ENCODE measurements at regions not wholly inside any gene's neighbourhood (a gene's known extent, or its start where the extent isn't known, plus 50 kb on each side); places are given as distances from the start of the nearest gene placed in this dataset.

DNA sequence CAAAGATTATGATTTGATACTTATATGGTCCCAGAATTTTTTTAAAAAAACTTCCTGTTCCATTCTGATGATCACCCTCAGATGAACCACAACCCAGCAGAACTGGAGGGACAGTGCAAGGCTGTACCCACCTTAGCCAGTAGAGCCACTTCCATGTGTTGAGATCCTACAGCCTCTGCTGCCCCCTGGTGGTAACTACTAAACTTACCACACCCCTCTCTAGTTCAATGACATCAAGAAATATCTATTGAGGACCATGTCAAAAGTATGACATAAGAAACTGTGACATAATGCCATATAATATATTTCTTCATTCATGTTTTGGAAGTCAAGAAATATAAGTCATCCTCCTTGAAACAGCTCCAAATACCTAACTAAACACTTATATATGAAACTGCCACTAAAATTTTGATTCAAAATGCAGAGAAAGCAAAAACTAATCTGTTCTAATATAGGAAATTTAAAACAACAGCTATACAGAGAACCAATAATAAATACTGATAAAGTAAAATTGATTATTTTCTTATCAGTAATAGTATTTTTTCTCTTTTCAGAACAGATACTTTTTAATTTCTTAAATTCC, 412.6 kb downstream of the KCTD12 start:
- Histone ChIP-seq H4K20me1 (ENCODE audit: insufficient read depth) (no peaks in the 10 kb centered on the region), H3K27ac (ENCODE audit: low read depth in 2 of 2, low read length in 1 of 2) (no peak overlapping the region), H3K9ac (no peak overlapping the region), H3K79me2 (ENCODE audit: insufficient read depth) (no peaks in the 10 kb centered on the region), H3K27me3 (ENCODE audit: insufficient read depth) (peaks cover 10% of the 10 kb centered on the region; the same call in 1 of the 2 replicates), H3K36me3 (replicated peaks in 1 of 2; ENCODE audit: control insufficient read depth in 1 of 2, insufficient read depth in 2 of 2, low read length in 1 of 2) (no peaks in the 10 kb centered on the region), H3F3A (replicated peaks; ENCODE audit: insufficient read depth) (no peaks in the 10 kb centered on the region), H3K4me1 (ENCODE audit: control insufficient read depth in 1 of 2, insufficient read depth in 2 of 2, low read depth in 1 of 2, low read length in 1 of 2) (no peaks in the 10 kb centered on the region), H3K4me3 (ENCODE audit: low read depth in 2 of 2, low read length in 1 of 2) (no peak overlapping the region; a peak in 1 of 4 replicates), H3K9me2 (no peaks in the 10 kb centered on the region), H3K9me3 (no peaks in the 10 kb centered on the region), H2AFZ (ENCODE audit: low read depth) (no peak overlapping the region), H3K4me2 (no peak overlapping the region)
- TF ChIP-seq SMC3 (IDR thresholded peaks at IDR 0.05; ENCODE audit: low read depth, low read length): peak; percentile 79
- TF ChIP-seq GABPA (IDR thresholded peaks at IDR 0.05; ENCODE audit: low read depth): no peak
- TF ChIP-seq MEF2A (IDR thresholded peaks at IDR 0.05; ENCODE audit: borderline replicate concordance, low read depth): no peak
- TF ChIP-seq, protein P1, sequence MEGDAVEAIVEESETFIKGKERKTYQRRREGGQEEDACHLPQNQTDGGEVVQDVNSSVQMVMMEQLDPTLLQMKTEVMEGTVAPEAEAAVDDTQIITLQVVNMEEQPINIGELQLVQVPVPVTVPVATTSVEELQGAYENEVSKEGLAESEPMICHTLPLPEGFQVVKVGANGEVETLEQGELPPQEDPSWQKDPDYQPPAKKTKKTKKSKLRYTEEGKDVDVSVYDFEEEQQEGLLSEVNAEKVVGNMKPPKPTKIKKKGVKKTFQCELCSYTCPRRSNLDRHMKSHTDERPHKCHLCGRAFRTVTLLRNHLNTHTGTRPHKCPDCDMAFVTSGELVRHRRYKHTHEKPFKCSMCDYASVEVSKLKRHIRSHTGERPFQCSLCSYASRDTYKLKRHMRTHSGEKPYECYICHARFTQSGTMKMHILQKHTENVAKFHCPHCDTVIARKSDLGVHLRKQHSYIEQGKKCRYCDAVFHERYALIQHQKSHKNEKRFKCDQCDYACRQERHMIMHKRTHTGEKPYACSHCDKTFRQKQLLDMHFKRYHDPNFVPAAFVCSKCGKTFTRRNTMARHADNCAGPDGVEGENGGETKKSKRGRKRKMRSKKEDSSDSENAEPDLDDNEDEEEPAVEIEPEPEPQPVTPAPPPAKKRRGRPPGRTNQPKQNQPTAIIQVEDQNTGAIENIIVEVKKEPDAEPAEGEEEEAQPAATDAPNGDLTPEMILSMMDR (IDR thresholded peaks at IDR 0.05): peak; percentile 87
- no peak for TF ChIP-seq ELF1 (IDR thresholded peaks at IDR 0.05)
- TF ChIP-seq RAD21 (IDR thresholded peaks at IDR 0.05; ENCODE audit: low read length): peak; percentile 89
- TF ChIP-seq, protein P2, sequence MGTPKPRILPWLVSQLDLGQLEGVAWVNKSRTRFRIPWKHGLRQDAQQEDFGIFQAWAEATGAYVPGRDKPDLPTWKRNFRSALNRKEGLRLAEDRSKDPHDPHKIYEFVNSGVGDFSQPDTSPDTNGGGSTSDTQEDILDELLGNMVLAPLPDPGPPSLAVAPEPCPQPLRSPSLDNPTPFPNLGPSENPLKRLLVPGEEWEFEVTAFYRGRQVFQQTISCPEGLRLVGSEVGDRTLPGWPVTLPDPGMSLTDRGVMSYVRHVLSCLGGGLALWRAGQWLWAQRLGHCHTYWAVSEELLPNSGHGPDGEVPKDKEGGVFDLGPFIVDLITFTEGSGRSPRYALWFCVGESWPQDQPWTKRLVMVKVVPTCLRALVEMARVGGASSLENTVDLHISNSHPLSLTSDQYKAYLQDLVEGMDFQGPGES (IDR thresholded peaks at IDR 0.05; ENCODE audit: low read depth, low read length): no peak
- ChIA-PET CTCF (interaction anchor here (0.6 to 3.3 kb wide), 22 partner anchors 12 to 904 kb away, joined by 3 to 21 read pairs (median 4); no protein-coding TSS in a partner anchor), POLR2A (no interaction called here)
- DNase-seq: peak; percentile 53

DNA sequence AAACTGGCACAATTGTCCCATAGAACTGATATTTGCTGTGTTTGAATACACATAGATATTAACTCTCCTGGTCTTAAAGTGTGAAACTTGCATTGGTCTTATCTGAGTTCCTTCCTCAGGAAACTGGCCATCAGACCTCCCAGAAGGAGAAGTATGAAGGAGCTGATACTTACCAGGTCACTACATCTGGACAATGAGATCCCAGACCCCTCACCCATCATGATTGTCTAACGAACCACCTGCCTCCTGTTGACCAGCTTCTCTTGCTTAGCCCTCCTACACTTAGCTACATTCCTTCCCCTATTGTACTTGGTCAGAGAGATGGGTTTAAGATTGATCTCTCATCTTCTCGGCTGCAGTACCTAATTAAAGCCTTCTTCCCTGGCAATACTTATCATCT, 413.3 kb downstream of the KCTD12 start:
- Histone ChIP-seq H3K9me3 (no peaks in the 10 kb centered on the region), H3K27me3 (ENCODE audit: insufficient read depth) (peaks cover 4% of the 10 kb centered on the region; the same call in 1 of the 2 replicates), H4K20me1 (ENCODE audit: insufficient read depth) (no peaks in the 10 kb centered on the region), H3K9ac (no peak overlapping the region), H3K36me3 (replicated peaks in 1 of 2; ENCODE audit: control insufficient read depth in 1 of 2, insufficient read depth in 2 of 2, low read length in 1 of 2) (no peaks in the 10 kb centered on the region), H3K4me3 (ENCODE audit: low read depth in 2 of 2, low read length in 1 of 2) (no peak overlapping the region), H3K27ac (ENCODE audit: low read depth in 2 of 2, low read length in 1 of 2) (no peak overlapping the region), H2AFZ (ENCODE audit: low read depth) (no peak overlapping the region), H3F3A (replicated peaks; ENCODE audit: insufficient read depth) (no peaks in the 10 kb centered on the region), H3K4me2 (no peak overlapping the region), H3K9me2 (no peaks in the 10 kb centered on the region), H3K4me1 (ENCODE audit: control insufficient read depth in 1 of 2, insufficient read depth in 2 of 2, low read depth in 1 of 2, low read length in 1 of 2) (no peaks in the 10 kb centered on the region), H3K79me2 (ENCODE audit: insufficient read depth) (no peaks in the 10 kb centered on the region)
- DNase-seq: no peak
- ChIA-PET CTCF (interaction anchor here (1.0 to 3.3 kb wide), 6 partner anchors 564 to 785 kb away, joined by 3 to 20 read pairs (median 6); no protein-coding TSS in a partner anchor), POLR2A (no interaction called here)
- WGBS (ENCODE audit: low lambda C conversion rate): 46% methylated on average over 2 of the region's 2 CpGs
- TF ChIP-seq, protein P3, sequence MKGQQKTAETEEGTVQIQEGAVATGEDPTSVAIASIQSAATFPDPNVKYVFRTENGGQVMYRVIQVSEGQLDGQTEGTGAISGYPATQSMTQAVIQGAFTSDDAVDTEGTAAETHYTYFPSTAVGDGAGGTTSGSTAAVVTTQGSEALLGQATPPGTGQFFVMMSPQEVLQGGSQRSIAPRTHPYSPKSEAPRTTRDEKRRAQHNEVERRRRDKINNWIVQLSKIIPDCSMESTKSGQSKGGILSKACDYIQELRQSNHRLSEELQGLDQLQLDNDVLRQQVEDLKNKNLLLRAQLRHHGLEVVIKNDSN (IDR thresholded peaks at IDR 0.05; ENCODE audit: borderline replicate concordance, low read depth): no peak
- TF ChIP-seq CHD2 (IDR thresholded peaks at IDR 0.05; ENCODE audit: low read length, partially characterized antibody) (no peak), EP300 (IDR thresholded peaks at IDR 0.05; ENCODE audit: borderline replicate concordance in 1 of 2, low read depth in 1 of 2, low read length in 1 of 2) (no peak), TEAD4 (IDR thresholded peaks at IDR 0.05; ENCODE audit: borderline replicate concordance, insufficient read depth) (no peak), RFX5 (IDR thresholded peaks at IDR 0.05; ENCODE audit: low read length) (no peak), NRF1 (IDR thresholded peaks at IDR 0.05; ENCODE audit: low read depth, low read length) (no peak), GABPA (IDR thresholded peaks at IDR 0.05; ENCODE audit: low read depth) (no peak), MXI1 (IDR thresholded peaks at IDR 0.05; ENCODE audit: low read depth, low read length) (no peak), SIN3A (IDR thresholded peaks at IDR 0.05; ENCODE audit: borderline replicate concordance, low read depth, low read length) (no peak), TCF12 (IDR thresholded peaks at IDR 0.05) (no peak)
- TF ChIP-seq, protein P4, sequence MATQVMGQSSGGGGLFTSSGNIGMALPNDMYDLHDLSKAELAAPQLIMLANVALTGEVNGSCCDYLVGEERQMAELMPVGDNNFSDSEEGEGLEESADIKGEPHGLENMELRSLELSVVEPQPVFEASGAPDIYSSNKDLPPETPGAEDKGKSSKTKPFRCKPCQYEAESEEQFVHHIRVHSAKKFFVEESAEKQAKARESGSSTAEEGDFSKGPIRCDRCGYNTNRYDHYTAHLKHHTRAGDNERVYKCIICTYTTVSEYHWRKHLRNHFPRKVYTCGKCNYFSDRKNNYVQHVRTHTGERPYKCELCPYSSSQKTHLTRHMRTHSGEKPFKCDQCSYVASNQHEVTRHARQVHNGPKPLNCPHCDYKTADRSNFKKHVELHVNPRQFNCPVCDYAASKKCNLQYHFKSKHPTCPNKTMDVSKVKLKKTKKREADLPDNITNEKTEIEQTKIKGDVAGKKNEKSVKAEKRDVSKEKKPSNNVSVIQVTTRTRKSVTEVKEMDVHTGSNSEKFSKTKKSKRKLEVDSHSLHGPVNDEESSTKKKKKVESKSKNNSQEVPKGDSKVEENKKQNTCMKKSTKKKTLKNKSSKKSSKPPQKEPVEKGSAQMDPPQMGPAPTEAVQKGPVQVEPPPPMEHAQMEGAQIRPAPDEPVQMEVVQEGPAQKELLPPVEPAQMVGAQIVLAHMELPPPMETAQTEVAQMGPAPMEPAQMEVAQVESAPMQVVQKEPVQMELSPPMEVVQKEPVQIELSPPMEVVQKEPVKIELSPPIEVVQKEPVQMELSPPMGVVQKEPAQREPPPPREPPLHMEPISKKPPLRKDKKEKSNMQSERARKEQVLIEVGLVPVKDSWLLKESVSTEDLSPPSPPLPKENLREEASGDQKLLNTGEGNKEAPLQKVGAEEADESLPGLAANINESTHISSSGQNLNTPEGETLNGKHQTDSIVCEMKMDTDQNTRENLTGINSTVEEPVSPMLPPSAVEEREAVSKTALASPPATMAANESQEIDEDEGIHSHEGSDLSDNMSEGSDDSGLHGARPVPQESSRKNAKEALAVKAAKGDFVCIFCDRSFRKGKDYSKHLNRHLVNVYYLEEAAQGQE (IDR thresholded peaks at IDR 0.05; ENCODE audit: low read depth, low read length): no peak
- TF ChIP-seq, protein P5, sequence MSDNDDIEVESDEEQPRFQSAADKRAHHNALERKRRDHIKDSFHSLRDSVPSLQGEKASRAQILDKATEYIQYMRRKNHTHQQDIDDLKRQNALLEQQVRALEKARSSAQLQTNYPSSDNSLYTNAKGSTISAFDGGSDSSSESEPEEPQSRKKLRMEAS (IDR thresholded peaks at IDR 0.05; ENCODE audit: low read depth): no peak
- TF ChIP-seq, protein P1 (IDR thresholded peaks at IDR 0.05): no peak
